Bone marrow (tissue), 2 donors: ENCODE measurements at regions not wholly inside any gene's neighbourhood (a gene's known extent, or its start where the extent isn't known, plus 50 kb on each side); places are given as distances from the start of the nearest gene placed in this dataset.
"Not testable (repeated sequence)": the region's sequence is repeated elsewhere in the genome, so short reads cannot be mapped to it uniquely, and the experiment has no call there.

Experiments used
- DNase-seq, 2 donors: peaks; one replicate each; lab custom pipeline; 2025; lab: John Stamatoyannopoulos, UW

DNA sequence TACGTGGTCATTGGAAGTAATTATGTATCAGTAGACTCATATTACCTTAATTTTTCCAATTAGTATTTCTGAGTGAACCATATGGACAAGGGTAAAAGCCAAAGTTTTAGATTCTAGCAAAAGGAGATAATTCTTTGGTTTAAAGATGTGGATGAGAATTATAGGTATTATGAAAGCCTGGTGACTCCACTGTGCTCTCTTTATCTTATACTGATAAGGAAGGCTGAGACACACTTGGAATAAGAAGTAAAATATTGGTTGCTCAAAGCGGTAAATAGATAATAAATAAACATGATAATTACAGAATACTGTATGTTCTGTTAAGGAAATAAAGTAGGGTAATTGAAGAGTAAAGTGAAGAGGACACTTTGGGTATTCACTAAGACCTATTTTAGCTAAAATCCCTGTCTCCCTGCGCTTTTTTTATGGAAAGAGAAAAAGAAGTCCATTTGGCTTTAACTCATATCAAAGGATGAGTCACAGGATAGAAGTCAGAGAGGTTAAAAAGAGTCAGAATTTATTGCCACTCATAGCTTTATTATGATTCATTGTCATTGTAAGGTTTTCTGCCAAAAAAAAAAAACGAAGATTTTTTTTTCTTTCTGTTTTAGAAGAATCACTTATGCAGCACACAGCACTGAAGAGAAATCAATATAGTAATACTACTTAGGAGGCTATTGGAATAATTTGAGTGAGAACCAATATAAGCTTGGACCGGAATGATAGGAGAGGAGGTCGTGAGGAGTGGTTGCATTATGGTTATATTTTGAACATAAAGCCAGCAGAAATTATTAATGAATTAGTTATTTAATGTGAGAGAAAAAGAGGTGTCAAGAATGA, 2463.1 kb downstream of the ARAP2 start:
- no peak for DNase-seq

DNA sequence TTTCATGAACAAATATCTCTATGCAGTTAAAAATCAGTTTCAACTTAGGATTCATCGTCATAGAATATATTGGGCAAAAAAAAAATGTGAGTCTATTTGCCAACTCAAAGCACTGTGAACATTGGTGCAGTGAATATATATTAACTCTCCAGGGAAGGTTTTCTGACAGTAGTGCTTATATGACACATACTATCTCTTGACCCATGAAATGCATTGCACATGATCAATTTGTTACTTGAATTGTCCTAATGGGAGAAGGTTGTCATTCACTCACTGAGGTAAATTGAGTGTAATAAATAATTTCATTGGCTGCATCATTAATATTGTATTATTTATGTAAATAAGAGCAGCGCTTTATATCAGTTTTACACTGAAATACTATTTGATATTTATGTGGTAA, 2458.5 kb downstream of the ARAP2 start:
- no peak for DNase-seq

DNA sequence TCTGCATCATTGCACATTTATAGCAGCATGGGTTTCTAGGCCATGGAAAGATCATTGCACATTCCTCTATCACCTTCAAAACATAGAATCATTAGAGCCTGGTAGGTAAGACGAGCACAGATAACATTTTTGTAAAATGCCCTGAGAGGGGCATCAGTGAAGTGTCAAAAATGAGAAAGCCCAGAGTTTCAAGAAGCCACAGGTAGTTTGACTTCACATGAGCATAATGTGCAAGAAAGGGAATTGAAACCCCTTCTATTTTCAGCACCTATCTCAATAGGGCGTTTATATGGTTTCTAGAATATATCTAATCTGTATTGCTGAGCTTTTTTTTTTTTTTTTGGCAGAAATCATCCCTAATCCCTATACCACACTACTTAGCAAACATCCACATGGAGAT, 2441.7 kb downstream of the ARAP2 start:
- DNase-seq = no peak

DNA sequence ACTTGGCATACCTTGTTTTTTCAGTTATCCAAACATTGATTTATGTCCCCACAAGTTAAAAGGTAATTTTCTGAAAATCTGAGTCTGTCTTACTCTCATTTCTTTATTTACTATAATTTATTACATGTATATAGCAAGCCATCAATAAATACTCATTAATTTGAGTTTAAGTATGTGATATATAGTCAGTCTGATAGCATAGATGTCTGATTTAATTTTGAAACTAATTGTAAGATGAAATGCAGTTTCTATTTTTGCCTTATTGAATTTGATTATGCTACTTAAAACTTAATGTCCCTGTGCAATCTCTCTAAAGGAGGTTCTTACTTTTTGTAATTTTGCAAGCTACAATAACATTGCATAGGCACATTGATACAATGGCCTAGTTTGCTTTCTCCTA, 2418.6 kb downstream of the ARAP2 start:
- DNase-seq = no peak

DNA sequence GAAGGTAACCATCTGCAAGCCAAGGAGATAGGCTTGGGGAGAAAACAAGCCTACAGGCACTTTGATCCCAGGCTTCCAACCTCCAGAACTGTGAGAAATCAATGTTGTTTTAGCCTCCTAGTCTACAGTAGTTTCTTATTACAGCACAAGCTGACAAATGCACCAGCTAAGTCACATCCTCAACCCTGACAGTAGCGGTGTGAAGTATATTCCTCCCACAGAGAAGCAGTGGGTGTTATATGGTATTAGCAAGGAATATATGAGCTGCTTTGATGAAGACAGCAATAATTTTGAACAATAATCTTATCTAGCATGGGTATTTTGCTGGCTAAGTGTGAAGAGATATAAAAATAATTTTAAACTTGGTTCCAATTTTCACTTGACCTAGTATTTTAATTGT, 2415.0 kb downstream of the ARAP2 start:
- not testable (repeated sequence) for DNase-seq

DNA sequence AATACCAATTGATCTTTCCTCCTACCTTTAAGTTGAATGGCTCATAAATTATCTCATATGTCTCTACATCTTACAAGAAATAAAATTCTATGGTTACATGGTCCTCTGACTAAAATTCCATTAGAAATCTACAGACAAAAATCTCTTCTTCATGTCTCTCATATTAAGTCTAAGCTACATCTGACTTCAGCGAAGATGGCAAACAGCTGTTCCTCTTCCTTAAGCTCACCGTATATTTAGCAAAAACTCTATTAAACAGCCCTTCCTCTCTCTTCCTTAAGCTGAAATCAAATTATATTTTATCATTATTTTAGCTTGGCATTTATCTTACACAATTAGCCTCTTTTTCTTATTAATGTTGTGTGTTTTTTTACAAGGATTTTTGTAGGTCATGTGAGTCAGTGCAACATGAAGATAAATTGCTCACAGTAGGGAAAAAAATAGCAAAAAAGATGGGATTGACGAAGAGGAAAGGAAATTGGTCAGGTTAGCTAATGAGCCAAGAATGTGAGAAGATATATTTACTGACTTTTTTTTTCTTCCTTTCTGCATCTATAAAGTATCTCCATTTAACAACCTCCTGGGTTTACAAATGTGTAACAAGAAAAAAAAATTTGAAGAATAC, 2412.8 kb downstream of the ARAP2 start:
- no peak for DNase-seq

DNA sequence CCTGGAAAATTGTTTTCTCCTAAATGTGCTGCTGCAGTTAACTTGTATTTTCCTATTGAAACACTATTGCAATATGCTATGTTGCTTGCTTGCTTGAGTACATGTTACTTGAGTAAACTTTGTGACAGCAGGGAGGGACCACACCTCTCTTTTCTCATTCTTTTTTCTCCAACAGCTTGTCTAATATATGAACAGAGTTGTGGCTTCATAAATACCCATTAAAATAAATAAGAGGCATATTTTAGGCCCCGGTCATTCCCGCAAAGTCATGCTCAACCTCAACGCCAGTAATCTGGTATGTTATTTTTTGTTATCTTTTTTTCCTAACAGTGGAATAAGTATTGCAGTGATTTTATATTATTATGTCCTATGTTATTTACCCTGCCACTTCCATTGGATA, 2408.6 kb downstream of the ARAP2 start:
- DNase-seq = not testable (repeated sequence)

DNA sequence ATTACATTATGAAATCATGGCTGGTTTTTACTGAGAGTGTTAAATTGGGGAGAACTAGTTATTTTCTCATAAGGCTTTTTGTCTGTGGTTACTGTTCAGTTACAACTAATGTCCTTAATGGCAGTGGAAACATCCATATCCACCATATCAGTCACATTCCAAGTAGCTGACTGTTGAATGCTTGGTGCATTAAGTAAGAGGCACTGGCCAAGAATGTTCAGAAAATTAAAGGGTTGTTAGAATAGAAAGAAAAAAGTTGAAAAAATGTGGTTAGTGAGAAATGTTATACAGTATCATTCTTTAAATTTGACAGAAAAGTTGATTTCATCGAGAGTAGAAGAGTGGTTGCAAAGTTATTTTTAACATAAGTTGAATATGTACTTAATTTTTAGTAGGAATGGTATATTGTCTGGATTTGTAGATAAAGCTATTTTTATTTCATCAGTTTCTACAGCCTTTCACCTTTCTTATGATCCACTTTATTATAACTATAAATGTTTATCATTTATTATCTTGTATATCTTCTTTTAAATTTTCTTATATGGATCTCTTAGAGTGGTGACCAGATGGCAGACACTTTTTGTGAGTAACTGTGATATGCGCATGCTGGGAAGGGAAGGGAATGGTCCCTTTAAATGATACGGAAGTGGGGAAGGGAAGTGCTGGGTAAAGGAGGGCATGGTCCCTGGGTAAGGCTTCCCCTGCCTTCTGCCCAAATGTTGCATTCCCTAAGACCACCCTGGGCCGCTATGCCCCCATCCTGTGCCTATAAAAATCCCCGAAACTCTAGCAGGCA, 2407.1 kb downstream of the ARAP2 start:
- DNase-seq = no peak

DNA sequence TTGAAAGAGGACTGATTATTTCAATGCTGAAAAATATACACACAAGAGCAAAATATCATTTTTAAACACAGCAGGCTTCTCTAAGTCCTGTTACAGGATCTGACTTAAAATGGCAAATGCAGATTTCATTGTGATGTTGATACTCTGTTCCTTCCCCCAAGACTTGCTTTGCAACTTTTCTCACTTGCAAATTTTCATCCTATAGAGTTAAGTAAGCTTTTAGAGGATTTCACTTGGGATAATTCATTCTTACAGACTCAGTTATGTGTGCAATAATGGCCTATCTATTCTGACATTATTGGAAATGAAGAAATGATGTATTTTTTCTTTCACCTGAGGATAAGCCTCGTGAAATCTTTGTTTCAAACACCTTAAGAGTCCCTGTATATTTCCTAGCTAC, 2403.2 kb downstream of the ARAP2 start:
- DNase-seq = no peak

DNA sequence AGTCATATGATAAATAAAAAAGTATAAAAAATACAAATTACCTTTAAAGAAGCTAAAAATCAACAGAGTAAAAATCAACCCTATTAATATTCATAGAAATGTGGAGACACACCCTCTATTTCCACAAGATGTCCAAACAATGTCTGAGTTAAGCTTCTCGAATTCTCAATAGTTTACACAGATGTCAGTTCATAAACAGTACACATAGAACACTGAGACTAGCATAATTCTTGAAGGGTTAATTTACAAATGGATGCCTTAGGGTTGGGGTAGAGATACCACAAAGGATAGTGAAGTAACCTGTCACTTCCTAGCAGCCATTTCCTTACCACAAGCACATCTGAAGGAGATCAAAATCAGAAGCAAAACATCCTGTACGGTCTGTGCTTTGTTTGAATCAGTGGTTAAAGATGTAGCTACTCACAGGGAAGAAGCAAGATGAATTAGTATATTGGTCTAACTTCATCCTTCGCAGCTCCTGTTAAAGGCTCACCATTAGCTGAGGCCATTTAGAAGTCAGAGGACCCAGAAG, 2393.9 kb downstream of the ARAP2 start:
- no peak for DNase-seq

DNA sequence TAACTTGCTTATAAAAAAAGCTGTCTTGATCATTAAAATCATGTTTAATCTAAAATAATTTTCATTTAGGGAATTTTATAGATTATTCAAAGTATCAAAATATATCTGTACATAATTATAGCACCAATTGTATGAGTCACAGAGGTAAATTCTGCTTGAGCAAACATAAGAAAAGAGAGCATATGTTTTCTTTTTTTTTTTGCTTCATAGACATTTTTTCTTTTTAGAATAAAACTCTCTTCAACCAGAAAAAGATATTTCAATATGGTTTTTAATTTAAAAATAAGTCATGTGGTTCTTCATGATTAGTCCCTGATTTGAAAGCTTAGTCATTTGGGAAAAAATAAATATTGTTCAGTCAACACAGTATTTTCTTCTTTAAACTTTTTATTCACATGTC, 2390.6 kb downstream of the ARAP2 start:
- not testable (repeated sequence) for DNase-seq

DNA sequence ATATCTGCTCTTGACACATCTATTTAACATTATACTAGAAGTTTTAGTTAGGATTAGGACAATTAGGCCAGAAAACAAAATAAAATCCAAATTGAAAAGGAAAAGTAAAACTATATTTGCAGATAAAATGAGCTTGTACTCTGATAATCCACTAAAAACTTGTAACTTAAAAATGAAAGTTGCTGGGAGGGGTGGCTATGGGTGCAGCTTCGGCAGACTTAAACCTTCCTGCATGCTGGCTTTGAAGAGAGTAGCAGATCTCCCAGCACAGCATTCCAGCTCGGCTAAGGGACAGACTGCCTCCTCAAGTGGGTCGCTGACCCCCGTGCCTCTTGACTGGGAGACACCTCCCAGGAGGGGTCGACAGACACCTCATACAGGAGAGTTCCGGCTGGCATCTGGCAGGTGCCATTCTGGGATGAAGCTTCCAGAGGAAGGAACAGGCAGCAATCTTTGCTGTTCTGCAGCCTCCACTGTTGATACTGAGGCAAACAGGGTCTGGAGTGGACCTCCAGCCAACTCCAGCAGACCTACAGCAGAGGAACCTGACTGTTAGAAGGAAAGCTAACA, 2379.9 kb downstream of the ARAP2 start:
- no peak for DNase-seq

DNA sequence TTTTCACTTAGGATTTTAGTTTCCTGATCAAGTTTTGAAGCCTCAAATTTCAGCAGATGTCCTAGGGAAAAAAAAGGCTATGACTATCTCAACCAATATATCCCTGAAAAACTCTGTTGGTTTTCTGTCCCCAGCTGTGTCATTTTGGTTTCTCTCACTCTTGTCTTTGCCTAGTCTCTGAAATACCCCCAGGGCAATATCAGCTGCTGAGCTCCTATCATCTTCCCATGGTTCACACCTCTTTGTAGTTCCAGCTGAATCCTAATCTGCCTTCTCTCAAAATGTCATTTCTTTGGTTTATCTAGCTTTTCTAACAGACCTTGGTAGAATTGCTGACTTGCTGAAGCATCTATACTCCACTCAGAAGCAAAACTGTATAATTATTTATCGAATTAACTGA, 2370.5 kb downstream of the ARAP2 start:
- no peak for DNase-seq

DNA sequence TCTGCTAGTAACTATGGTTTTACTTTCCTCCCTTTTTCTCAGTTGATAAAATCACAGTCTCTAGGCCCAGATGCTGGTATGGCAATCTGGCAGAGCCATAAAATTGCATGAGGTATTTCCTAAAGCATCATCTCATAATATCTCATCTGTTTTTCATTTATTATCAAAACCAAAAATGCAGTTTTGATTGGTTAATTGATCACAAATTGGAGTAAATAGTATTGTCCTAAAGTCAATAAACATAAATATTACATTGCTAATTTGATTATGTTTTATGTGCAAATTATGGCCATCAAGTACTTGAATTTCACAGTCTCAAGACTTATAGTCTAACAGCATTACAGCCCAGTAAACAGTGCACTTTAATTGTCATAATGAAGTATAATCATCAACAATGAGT, 2365.6 kb downstream of the ARAP2 start:
- no peak for DNase-seq

DNA sequence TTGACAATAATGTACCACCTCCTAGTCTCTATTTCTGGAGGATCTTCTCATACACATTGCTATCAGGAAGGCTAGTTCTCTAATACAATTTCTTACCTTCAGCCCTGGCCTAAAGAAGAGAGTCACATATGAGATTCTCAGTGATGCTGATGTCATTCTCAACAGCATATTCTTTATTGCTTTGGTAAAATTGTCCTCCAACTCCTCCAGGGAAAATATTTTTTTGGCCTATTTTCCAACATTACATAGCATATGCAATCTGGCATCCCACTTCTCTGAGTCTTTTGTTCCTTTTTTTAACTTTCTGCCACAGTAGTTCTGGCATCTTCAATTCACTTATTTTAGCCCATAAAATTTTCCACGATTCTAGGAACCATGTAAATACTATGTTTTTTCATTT, 2363.1 kb downstream of the ARAP2 start:
- no peak for DNase-seq

DNA sequence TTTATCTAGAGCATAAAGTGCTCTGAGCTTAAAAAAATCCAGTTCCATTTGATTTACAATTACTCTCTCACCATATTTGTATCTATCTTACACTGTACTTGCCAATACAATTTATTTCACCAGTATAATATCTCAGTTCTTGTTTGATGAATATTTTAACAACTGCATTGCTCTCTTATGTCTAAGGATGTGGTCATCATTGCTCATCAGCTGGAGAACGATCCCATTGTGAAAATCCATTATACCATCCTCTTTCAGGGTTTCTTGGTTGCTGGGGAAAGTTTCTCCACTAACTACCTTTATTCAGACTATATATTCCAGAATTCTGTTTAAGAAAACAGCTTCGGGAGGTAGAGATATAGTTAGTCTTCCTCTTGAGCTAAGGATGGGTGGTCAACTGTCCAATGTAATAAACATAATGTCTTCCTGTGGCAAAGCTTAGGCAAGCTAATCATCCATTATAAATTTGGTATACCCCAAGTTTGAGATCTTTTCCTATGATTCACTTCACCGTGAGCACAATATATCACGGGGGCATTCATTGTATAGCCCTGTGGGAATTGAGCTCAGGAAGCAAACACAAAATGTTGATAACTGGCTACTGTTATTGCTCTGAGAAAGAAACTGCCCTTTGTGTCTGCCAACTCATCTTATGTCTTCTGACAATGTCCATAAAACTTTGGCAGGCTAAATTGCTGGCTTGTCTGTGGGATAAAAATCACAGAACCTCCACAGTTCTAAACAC, 2361.9 kb downstream of the ARAP2 start:
- no peak for DNase-seq

DNA sequence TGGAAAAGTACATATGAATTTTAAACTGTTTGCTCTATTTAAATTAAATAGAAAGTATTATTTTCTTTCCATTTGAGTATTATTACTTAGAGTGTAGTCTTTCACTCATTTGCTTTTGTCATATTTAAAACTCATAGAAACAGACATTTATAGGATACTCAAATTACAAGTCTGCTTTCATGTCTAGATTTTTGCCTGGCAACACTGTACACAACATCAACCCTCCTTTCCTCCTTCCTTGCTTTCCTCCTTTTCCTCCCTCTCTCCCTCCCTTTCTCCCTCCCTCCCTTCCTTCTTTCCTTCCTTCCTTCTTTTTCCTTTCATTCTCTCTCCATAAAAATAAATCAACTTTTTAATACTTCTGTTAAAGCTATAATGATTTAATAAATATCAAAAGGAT, 2361.2 kb downstream of the ARAP2 start:
- DNase-seq = no peak

DNA sequence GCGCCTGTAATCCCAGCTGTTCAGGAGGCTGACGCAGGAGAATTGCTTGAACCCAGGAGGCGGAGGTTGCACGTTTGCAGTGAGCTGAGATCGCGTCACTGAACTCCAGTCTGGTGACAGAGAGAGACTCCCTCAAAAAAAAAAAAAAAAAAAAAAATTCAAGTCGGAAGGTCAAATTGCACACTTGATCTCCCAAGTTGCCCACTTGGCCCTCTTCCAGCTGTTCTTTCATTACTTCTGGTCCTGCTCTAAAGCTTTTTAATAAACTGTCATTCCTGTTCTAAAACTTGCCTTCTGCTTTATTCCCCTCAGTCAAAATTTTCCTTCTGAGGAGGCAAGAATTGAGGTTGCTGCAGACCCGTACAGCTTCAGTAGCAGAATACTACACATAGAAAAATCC, 2358.0 kb downstream of the ARAP2 start:
- DNase-seq = no peak

DNA sequence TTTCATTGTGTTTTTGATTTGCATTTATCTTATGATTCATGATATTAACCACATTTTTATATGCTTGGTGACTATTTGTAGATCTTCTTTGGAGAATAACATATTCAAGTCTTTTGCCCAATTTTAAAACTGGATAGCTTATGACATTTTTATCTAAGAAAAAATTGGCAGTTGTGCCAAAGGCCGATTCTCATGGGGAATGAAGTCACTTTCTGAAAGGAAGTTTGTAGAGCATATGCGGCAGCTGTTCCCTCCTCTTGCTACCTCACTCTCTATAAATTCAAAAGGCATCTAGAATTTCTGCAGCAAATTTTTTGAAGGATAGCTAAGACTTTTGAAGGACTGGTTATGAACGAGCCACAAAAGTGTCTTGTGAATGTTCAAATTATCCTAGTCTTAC, 2353.5 kb downstream of the ARAP2 start:
- no peak for DNase-seq

DNA sequence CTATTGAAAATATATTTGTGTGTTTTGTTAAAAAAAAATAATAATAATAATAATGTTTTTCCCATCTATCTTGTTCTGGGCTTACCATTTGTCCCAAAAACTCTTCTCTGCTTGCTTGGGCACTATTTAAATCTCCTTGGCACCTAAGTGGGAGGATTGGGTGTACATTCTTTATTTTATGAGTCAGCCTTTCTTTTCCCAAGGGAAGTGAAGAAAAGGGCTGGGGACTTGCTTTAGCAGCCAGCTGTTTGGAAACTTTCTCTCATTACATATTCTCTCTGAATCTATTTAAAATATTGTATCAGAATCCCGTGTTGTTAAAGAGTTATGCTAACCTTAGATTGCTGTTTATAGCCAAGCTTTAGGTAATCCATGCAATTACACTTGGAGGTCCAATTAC, 2332.4 kb downstream of the ARAP2 start:
- no peak for DNase-seq

DNA sequence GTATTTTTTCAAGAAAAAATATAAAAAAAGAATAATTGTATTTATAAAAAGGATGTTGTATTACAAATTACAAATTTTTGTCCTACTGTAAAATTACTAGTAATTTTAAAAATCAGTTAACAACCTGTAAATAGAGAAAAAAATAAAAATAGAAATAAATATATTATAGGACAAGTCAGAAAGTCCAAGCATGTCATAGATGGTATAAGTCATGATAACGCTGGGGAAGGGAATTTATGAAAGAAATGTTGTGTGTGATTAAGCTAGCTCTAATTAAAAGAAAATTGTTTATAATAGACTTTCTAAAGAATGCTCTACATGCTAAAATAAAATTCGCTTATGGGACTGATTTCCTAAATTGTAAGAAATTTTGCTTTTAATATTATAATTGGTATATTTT, 2329.9 kb downstream of the ARAP2 start:
- no peak for DNase-seq

DNA sequence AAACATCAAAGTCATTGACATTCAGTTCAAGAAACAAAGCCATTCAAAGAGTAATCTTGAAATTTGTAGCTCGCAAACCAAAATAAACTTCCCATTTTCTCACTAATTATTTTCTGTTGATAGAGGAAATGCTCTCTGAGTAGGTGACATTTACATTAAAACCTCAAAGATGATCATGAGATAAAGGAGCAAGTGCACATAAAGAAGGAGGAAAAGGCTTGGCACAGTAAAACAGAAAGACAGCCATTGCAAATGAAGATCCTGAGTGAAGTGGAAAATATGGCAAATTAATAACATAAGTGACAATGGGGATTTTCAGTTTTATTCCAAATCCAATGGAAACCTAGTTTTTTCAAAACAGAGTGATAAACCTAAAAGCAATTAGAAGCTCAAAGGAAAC, 2320.8 kb downstream of the ARAP2 start:
- no peak for DNase-seq
